ENCODE measurements at regions not wholly inside any gene's neighbourhood (a gene's known extent, or its start where the extent isn't known, plus 50 kb on each side); places are given as distances from the start of the nearest gene placed in this dataset.

- Mint-ChIP-seq H3K4me1 (ENCODE audit: low read depth) (peaks cover 4% of the 10 kb centered on the region), H3K27ac (no peak overlapping the region), H3K27me3 (ENCODE audit: low read depth) (peaks cover 16% of the 10 kb centered on the region), H3K9me3 (no peaks in the 10 kb centered on the region), H3K36me3 (ENCODE audit: low read depth) (no peaks in the 10 kb centered on the region), H3K4me3 (no peak overlapping the region)
- no peak for DNase-seq
- intact Hi-C loops (cut with micrococcal nuclease), result no loop called here
- CTCF ChIA-PET, result no interaction called here
Observed at GRCh38 chr1:199856216-199856780, 171.2 kb upstream of the NR5A2 start.

GRCh38 chr1:199857108-199857507 is 170.4 kb upstream of the NR5A2 start:
- Mint-ChIP-seq H3K4me3 (no peak overlapping the region), H3K27me3 (ENCODE audit: low read depth) (peaks cover 15% of the 10 kb centered on the region), H3K27ac (no peak overlapping the region), H3K4me1 (ENCODE audit: low read depth) (peaks cover 4% of the 10 kb centered on the region), H3K36me3 (ENCODE audit: low read depth) (no peaks in the 10 kb centered on the region), H3K9me3 (no peaks in the 10 kb centered on the region)
- CTCF ChIA-PET, result no interaction called here
- intact Hi-C loops (cut with micrococcal nuclease), result no loop called here
- DNase-seq, result no peak

- no peak overlapping the region for H3K27ac Mint-ChIP-seq
- intact Hi-C loops (cut with micrococcal nuclease), result no loop called here
- peaks cover 4% of the 10 kb centered on the region for H3K4me1 Mint-ChIP-seq (ENCODE audit: low read depth)
- H3K36me3 Mint-ChIP-seq (ENCODE audit: low read depth), result no peaks in the 10 kb centered on the region
- peaks cover 11% of the 10 kb centered on the region for H3K27me3 Mint-ChIP-seq (ENCODE audit: low read depth)
- CTCF ChIA-PET, result no interaction called here
- no peaks in the 10 kb centered on the region for H3K9me3 Mint-ChIP-seq
- H3K4me3 Mint-ChIP-seq, result no peak overlapping the region
- no peak for DNase-seq
Observed at GRCh38 chr1:199857516-199857915, 170.0 kb upstream of the NR5A2 start.

DNA sequence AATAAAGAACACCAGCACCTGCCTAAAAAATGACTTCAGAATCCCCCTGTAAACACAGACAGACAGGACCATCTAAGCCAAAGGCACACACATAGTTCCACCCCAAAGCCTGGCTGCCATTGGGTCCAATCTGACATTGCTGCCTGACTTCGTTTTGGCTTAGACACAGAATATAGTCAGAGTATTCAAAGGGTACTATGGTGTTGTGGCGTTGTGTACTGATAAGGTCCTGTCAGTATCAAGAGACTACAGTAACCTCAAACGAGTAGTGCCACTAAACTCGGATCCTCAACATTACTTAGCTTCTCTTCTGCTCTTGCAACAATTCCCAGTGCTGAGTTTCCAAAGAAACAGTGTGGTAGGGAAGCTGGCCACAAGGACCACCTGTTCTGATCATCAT is 169.3 kb upstream of the NR5A2 start:
- intact Hi-C loops (cut with micrococcal nuclease), result no loop called here
- DNase-seq, result no peak
- Mint-ChIP-seq H3K27ac (no peak overlapping the region), H3K27me3 (ENCODE audit: low read depth) (peaks cover 9% of the 10 kb centered on the region), H3K4me3 (no peak overlapping the region), H3K36me3 (ENCODE audit: low read depth) (no peaks in the 10 kb centered on the region), H3K4me1 (ENCODE audit: low read depth) (peaks cover 4% of the 10 kb centered on the region), H3K9me3 (no peaks in the 10 kb centered on the region)
- CTCF ChIA-PET, result no interaction called here

- intact Hi-C loops (cut with micrococcal nuclease), result no loop called here
- no peak overlapping the region for H3K27ac Mint-ChIP-seq
- no peak for DNase-seq
- no peaks in the 10 kb centered on the region for H3K36me3 Mint-ChIP-seq (ENCODE audit: low read depth)
- H3K4me1 Mint-ChIP-seq (ENCODE audit: low read depth), result peaks cover 4% of the 10 kb centered on the region
- CTCF ChIA-PET, result no interaction called here
- H3K4me3 Mint-ChIP-seq, result no peak overlapping the region
- H3K27me3 Mint-ChIP-seq (ENCODE audit: low read depth), result peaks cover 9% of the 10 kb centered on the region
- H3K9me3 Mint-ChIP-seq, result no peaks in the 10 kb centered on the region
Observed at GRCh38 chr1:199858856-199859255, 168.7 kb upstream of the NR5A2 start.

- Mint-ChIP-seq H3K27me3 (ENCODE audit: low read depth) (peaks cover 9% of the 10 kb centered on the region), H3K27ac (no peak overlapping the region), H3K4me3 (no peak overlapping the region), H3K4me1 (ENCODE audit: low read depth) (peaks cover 4% of the 10 kb centered on the region), H3K9me3 (no peaks in the 10 kb centered on the region), H3K36me3 (ENCODE audit: low read depth) (no peaks in the 10 kb centered on the region)
- CTCF ChIA-PET, result no interaction called here
- peak; percentile 6 for DNase-seq
- intact Hi-C loops (cut with micrococcal nuclease), result no loop called here
Observed at GRCh38 chr1:199859491-199859933, 168.0 kb upstream of the NR5A2 start.

DNA sequence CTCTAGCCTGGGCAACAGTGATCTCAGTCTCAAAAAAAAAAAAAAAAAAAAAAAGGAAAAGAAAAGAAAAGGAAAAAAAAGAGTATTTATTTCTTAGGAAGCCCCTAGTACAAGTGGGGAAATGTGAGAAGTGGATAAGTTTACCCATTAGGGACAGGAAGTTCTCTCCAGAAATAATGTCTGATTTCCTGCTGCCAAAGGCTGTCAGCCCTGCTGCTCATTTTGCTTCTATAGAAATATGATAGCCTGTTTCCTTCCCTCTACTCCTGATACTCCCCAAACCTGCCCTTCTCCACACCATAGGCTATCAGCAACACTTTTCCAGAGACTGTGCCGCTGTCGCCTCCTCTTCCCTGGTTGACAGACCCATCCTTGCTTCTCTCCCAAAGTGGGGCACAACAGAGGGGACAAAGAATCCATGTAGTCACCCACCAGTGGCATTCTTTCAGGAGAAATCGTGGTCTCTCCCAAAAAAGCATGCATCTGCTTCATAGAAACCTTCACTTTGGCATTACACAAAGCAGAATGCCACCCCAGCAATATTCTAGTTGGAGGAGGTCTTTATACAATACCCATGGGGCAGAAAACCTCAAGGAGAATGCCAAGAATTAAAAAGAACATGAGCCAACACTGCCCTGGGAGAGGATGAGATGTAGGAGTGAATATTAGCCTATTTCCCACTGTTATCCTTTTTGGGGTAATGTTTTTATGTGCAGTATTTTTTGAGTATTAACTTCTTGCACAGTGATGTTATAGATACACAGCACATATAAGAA is 166.3 kb upstream of the NR5A2 start:
- intact Hi-C loops (cut with micrococcal nuclease), result no loop called here
- Mint-ChIP-seq H3K4me1 (ENCODE audit: low read depth) (peaks cover 4% of the 10 kb centered on the region), H3K27ac (no peak overlapping the region), H3K36me3 (ENCODE audit: low read depth) (no peaks in the 10 kb centered on the region), H3K27me3 (ENCODE audit: low read depth) (peaks cover 6% of the 10 kb centered on the region), H3K4me3 (no peak overlapping the region), H3K9me3 (no peaks in the 10 kb centered on the region)
- CTCF ChIA-PET, result no interaction called here
- DNase-seq, result no peak

DNA sequence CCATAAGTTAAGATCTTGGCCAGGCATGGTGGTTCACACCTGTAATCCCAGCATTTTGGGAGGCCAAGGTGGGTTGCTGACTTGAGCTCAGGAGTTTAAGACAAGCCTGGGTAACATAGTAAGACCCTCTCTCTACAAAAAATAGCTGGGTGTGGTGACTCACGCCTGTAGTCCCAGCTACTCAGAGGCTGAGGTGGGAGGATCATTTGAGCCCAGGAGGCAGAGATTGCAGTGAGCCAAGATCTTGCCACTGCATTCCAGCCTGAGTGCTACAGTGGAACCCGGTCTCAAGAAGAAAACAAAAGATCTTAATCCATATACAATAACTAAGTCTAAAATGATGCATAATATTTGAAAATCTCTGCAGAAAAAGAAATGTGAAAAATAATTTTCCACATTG is 165.5 kb upstream of the NR5A2 start:
- peaks cover 12% of the 10 kb centered on the region for H3K27me3 Mint-ChIP-seq (ENCODE audit: low read depth)
- H3K4me1 Mint-ChIP-seq (ENCODE audit: low read depth), result peaks cover 4% of the 10 kb centered on the region
- CTCF ChIA-PET, result no interaction called here
- no peaks in the 10 kb centered on the region for H3K9me3 Mint-ChIP-seq
- H3K36me3 Mint-ChIP-seq (ENCODE audit: low read depth), result no peaks in the 10 kb centered on the region
- H3K4me3 Mint-ChIP-seq, result no peak overlapping the region
- intact Hi-C loops (cut with micrococcal nuclease), result no loop called here
- H3K27ac Mint-ChIP-seq, result no peak overlapping the region
- no peak for DNase-seq

GRCh38 chr1:199866210-199866617 is 161.3 kb upstream of the NR5A2 start:
- Mint-ChIP-seq H3K4me3 (no peak overlapping the region), H3K4me1 (ENCODE audit: low read depth) (peaks cover 3% of the 10 kb centered on the region), H3K27me3 (ENCODE audit: low read depth) (peaks cover 13% of the 10 kb centered on the region), H3K27ac (no peak overlapping the region), H3K36me3 (ENCODE audit: low read depth) (no peaks in the 10 kb centered on the region), H3K9me3 (no peaks in the 10 kb centered on the region)
- intact Hi-C loops (cut with micrococcal nuclease), result no loop called here
- no peak for DNase-seq
- CTCF ChIA-PET, result no interaction called here

- peaks cover 13% of the 10 kb centered on the region for H3K27me3 Mint-ChIP-seq (ENCODE audit: low read depth)
- CTCF ChIA-PET, result interaction anchor here (0.6 kb wide), 1 partner anchor 108 kb away, joined by 3 read pairs; no protein-coding TSS in a partner anchor
- H3K27ac Mint-ChIP-seq, result no peak overlapping the region
- H3K4me1 Mint-ChIP-seq (ENCODE audit: low read depth), result peaks cover 3% of the 10 kb centered on the region
- no peak for DNase-seq
- H3K36me3 Mint-ChIP-seq (ENCODE audit: low read depth), result no peaks in the 10 kb centered on the region
- H3K9me3 Mint-ChIP-seq, result no peaks in the 10 kb centered on the region
- intact Hi-C loops (cut with micrococcal nuclease), result no loop called here
- no peak overlapping the region for H3K4me3 Mint-ChIP-seq
Observed at GRCh38 chr1:199867601-199868000, 159.9 kb upstream of the NR5A2 start.

DNA sequence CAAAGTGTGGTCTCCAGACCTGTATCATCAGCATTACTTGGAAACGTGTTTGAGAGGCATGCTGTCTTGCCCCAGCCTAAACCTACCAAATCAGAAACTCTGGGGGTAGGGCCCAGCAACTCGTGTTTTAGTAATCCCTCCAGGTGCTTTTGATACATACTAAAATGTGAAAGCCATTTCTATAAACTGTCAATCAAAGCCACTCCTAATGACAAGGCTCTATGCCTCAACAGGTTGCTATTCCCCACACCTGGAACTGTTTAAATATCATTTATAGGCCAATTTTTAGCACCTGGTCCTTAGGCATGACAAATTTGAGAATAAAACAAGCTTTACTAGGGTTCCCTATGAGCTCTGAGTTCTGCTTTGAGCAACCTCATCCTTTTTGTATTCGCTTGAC is 158.7 kb upstream of the NR5A2 start:
- no peak for DNase-seq
- H3K9me3 Mint-ChIP-seq, result no peaks in the 10 kb centered on the region
- no peak overlapping the region for H3K4me3 Mint-ChIP-seq
- peaks cover 17% of the 10 kb centered on the region for H3K27me3 Mint-ChIP-seq (ENCODE audit: low read depth)
- CTCF ChIA-PET, result no interaction called here
- H3K27ac Mint-ChIP-seq, result no peak overlapping the region
- H3K36me3 Mint-ChIP-seq (ENCODE audit: low read depth), result no peaks in the 10 kb centered on the region
- intact Hi-C loops (cut with micrococcal nuclease), result no loop called here
- H3K4me1 Mint-ChIP-seq (ENCODE audit: low read depth), result peaks cover 3% of the 10 kb centered on the region

DNA sequence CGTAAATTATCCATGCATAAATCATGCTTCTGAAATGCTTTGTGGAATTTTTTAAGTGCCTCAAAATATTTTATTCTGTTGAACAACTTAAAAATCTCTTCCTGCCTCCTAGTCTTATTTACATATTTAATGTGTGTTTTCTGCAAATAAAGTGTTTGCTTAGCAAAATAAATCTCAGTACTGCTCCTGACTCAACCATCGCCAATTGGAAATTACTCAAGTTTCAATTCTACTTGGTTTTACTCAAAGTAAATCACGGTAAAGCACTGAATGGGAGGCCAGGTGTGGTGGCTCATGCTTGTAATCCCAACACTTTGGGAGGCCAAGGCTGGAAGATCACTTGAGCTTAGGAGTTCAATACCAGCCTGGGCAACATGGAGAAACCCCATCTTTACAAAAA is 152.2 kb upstream of the NR5A2 start:
- intact Hi-C loops (cut with micrococcal nuclease), result no loop called here
- no peaks in the 10 kb centered on the region for H3K4me1 Mint-ChIP-seq (ENCODE audit: low read depth)
- H3K36me3 Mint-ChIP-seq (ENCODE audit: low read depth), result no peaks in the 10 kb centered on the region
- H3K27ac Mint-ChIP-seq, result no peak overlapping the region
- no peaks in the 10 kb centered on the region for H3K9me3 Mint-ChIP-seq
- no peak for DNase-seq
- no peak overlapping the region for H3K4me3 Mint-ChIP-seq
- H3K27me3 Mint-ChIP-seq (ENCODE audit: low read depth), result peaks cover 8% of the 10 kb centered on the region
- CTCF ChIA-PET, result no interaction called here

DNA sequence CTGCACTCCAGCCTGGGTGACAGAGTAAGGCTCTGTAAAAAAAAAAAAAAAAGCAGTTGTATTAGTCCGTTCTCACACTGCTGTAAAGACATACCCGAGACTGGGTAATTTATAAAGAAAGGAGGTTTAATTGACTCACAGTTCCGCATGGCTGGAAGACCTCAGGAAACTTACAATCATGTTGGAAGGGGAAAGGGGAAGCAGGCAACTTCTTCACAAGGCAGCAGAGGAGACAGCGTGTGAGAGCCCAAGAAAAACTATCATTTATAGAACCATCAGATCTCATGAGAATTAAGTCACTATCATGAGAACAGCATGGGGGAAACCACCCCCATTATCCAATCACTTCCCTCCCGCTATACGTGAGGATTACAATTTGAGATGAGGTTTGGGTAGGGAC is 151.7 kb upstream of the NR5A2 start:
- CTCF ChIA-PET, result no interaction called here
- Mint-ChIP-seq H3K27me3 (ENCODE audit: low read depth) (peaks cover 8% of the 10 kb centered on the region), H3K9me3 (no peaks in the 10 kb centered on the region), H3K4me1 (ENCODE audit: low read depth) (no peaks in the 10 kb centered on the region), H3K4me3 (no peak overlapping the region), H3K36me3 (ENCODE audit: low read depth) (no peaks in the 10 kb centered on the region), H3K27ac (no peak overlapping the region)
- no peak for DNase-seq
- intact Hi-C loops (cut with micrococcal nuclease), result no loop called here
